GM21717 (cell line): ENCODE measurements at regions not wholly inside any gene's neighbourhood (a gene's known extent, or its start where the extent isn't known, plus 50 kb on each side); places are given as distances from the start of the nearest gene placed in this dataset.

Experiments
- ATAC-seq: cut with Tn5 transposase; IDR thresholded peaks from one replicate; pipeline ENCODE4 v1.9.1; 2021; ENCODE audit warnings: mild to moderate bottlenecking, moderate library complexity; ENCODE audit not compliant: unreplicated experiment

DNA sequence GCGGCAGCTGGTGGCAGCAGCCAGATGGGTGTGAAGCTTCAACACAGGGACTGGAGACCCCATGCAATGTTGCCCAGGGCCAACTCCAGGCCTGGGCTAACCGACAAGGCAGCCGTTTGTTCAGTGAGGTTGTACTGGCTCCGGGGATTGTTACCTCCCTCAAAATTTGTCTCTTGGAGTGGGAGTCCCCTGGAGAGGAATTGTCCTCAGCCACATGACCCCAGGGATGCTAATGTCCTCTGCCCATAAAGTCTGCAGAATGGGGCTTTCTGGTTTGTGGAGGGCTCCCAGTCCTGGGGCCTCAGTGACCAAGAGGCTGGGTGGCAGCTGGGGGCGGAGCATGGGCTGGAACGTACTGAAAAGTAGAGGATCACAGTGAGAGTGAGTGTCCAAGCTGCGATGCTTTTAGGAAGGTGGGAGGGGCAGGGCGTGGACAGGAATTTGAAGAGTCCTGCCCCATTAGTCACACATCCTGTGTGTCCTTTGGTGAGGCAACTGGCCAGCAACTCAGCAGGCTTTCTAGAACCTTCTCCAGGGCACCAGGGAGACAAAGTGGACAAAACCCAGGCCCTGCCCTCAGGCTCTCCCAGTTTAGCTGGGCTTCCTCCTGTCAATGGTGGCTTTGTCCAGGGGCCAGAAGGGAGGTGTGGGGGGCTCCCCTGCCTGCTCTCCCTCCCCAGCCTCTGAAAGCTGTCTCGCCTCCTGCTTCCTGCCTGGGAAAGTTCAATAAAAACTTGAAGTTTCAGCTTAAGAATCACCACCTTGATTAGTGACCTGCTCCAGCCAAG lies 114.0 kb downstream of the NSG2 start:
- ATAC-seq: no peak

DNA sequence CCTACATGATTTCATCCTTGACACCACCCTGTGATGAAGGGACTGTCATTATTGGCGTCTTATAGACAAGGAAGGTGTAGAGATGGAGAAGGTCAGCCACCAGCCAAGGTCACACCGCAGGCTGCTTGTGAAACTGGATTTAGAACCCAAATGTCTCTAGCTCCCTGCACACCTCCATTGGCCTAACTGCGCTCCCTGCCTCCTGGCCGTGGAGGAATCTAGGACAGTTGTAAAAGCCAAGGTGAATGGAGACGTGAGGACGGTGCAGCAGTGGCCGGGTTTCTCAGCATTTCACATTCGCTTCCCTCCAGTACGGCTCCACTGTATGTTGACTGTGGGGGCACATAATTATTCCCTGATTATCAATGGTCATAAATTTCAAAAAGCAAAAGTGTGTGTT lies 119.9 kb downstream of the NSG2 start:
- no peak for ATAC-seq

DNA sequence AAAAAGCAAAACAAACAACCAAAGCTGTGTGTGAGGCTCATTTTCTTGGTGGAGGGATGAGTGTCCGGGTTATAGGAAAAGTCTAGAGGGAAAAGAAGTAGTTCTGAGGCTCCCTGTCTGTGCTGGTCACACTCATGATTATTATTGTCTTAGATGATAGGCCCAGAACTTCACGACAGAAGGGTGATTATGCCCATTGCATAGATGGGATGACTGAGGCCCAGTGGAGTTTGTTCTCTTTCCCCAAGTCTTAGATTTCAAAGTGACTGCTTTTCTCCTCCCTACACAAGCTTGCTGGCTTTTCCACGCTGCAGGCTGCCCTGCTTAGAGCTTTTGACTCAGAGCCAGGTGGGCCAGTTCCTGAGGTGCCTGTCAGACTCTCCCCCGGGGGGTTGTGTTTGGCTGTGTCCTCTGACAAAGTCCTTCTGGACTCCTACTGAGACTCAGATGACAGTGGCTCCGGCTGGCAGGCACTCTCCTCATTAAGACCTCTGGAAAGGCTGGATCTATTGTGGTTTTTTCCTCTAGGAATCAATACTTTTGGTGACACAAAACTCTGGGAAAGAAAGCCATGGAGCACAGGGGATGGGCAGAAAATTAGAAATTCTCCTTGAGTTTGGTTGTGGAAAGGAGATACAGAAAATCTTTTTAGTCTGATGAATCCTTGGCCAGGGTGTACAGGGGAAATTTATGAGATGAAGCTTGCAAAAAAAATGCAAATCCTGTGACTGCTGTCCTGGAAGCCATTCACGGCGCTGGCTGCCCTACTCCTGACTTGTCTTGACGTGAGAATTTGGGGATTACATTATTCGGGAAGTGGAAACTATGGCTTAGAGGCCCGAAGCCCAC lies 120.9 kb downstream of the NSG2 start:
- no peak for ATAC-seq

DNA sequence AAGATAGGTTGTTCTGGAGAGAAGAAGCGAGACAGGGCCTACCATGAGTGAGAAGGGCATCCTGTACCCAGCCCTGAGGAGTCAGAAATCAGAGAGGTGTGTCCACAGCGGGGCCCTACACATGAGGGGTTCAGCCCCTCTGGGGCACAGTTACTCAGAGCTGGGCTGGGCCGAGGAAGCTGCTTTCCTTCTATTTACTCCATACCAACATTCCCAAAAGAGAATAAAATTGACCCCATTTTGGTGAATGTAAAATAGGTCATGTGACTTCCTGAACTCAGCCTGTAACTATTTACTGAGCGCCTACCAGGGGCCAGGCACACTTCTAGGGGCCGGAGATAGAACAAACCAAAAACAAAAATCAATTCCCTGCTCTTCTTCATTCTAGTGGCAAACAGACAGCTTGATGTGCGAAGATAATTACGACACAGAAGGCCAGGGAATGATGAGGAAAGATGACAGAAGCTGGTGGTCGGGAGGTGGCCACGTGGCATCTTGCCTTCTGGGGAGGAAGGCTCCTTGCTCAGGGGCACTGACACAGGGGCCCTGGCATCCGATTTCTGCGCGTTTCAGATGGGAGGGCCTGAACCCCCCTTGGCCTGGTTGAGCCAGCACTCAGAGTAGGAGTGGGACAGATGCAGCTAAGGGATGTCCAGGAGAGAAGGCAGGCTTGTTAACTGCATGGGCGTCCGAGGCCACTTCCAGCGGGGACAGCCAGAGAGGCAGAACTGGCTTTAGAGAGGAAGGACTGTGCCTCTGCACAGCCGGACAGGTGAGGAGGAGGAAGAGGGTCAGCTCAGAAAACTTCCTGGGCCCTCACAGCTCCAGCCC lies 121.8 kb downstream of the NSG2 start:
- ATAC-seq: no peak

DNA sequence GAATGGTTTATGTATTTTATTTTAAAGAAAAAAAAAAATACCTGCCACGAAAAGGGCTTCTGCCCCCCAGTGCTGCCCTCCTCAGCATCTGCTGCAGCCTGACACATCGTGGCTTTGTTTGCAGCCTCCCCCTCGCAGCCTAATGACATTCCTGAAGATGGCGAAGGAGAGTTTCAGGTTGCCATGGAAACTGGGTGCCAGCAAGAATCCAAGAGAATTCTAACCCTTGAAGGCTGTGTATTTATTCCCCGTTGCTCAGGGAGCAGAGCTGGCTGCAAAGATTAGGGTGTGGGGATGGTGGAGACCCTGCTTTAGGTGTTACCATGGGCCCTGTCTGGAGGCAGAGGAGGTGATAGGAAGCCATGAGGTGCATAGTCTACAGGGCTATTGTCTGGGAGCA lies 126.6 kb downstream of the NSG2 start:
- no peak for ATAC-seq

DNA sequence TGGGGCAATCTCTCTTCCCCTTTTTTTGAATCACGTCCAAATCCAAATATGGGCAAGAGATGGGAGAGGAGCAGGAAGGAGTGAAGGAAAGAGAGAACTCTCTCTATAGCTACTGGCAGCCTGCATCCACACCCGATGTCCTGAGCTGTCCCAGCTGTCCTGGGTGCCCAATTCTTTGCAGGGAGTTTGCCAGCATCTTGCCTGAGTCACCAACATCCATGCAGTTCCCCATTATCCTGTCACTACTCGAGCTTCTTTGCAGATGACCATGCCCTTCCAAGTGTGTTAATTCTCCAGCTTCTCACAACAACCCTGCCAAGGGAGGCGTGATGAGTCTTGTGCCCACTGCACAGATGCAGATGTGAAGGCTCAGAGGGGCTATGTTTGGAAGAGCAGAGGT lies 127.1 kb downstream of the NSG2 start:
- no peak for ATAC-seq

DNA sequence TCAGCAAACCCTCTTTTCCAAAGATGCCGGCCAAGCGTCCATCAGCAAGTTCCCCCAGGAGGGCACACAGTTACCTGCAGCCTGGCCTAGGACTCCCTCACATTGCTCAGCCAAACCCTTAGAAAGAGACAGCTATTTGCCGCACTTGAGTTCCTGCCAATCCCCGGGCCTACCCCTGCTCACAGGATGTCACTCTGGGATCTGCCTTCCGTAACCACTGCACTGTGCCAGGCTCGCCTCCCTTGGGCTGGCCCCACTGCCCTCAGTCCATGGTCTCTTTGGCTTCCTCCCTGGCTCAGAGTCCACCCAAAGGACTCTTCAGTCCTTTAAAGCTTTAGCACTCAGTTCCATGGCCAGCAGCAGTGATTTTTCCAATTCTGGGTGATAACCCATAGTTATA lies 128.3 kb downstream of the NSG2 start:
- ATAC-seq: no peak

DNA sequence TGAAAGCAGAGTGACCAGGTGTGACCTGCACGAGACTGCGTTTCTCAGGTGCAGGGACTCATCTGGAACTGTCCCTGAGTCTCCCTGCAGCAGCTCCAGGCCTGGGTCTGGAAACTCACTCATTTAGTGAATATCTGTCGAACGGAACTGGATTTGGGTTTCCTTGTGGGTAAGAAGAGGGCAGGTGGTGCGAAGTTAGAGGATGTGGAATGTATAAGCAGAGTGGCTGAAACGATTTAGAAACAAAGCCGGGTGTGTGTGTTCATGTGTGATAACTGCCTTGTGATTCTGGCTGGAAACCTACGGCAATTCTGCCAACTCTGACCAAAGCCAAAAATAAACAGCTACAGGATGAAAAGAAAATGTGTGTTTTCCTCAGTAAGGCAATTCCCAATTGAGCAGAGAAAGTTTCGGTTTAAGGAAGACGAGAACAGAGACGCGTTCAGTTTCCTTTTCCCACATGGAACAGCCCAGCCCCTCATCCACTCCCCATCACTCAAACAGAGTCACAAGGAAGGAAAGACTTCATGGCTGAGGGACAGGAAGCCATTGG lies 130.3 kb downstream of the NSG2 start:
- no peak for ATAC-seq

DNA sequence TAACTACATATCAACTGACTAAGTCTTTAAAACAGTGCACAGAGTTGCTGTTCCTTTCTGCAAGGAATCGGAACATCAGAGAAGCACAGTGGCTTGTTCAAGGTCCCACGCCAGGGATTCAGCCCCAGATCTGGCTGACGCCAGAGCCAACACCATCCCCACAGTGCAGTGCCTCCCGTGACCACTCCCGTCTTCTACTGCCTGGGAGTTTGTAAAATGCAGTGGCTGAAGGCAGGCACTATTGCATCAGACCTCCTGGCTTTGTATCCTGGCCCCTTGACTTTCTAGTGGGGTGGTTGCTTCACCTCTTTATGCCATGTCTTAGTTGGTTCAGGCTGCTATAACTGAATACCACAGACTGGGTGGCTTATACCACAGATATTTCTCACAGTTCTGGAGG lies 131.0 kb downstream of the NSG2 start:
- no peak for ATAC-seq

DNA sequence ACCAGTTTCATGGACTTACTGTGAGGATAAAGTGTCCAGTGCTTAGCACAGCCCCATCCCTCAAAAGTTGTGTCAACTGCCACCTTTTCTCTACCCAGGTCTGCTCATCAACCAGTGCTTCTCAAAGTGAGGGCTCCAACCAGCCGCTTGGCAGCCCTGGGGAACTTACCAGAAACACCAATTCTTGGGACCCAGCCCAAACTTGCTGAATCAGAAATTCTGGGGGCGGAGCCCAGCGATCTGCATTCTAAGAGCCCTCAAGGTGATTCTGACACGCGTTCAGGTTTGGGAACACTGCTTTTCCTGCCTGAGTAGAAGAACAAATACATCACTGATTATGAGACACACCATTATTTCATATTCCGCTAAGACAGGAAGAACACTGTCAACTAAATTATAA lies 132.0 kb downstream of the NSG2 start:
- ATAC-seq: no peak

DNA sequence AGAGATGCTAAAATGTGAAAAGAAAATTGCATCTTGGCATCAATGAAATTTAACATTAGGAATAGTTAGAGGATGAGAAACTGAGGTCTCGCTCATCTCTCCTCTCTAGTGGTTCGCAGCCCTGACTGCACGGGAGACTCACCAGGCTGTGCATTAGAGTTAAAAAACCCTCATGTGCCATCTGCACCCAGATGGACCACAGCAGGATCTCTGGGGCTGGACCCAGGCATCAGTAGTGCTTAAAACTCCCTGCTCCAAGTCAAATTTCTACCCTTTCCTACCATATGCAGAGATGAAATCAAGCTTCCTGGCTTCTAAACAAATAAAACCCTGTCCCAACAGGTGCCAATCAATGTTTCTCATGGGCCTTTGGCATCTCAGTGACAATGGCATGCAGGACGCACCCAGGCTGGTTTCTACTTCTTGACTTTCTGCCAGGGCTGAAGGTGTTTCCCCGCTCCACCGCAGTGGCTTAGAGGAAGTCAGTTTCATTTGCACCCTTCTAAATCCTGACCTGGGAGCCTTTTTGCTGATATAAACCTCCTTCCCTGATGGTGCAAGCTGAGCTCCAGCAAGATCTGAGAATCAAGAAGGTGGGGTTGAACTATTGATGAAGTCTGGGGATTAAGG lies 132.6 kb downstream of the NSG2 start:
- ATAC-seq: no peak

DNA sequence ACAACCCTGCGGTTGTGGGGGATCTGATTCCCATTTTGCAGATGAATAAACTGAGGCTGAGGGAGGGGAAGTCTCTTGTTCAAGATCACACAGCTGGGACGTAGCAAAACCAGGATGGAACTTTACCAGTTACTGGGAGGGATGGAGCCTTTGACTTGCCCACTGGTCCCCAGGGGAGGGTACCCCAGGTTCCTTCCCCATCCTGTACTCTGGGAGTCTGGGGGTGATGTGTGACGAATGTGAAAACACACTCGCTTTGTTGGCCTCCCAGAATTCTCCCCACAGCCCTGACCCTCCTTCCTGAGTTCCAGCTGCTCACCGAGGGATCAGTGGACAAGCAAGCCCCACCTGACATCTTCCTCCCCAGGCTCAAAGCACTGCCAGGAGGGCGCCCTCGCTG lies 135.1 kb downstream of the NSG2 start:
- ATAC-seq: no peak

DNA sequence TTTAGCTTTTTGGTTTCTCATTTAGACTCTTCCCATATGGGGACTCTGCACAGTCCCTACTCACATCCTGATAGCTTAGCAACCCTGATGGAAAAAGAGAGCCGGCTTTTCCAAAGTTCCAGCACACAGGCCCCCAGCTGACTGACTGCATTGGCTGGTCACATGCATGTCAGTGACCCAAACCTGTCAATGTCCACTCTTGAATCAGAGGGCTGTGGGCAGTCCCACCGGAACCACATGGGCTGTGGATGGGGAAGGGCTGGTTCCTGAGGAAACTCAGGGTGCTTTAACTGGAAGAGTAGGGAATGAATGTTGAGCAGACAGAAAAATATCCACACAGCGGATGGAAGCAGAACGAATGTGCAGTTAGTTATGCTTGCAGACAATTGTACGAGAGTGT lies 136.6 kb downstream of the NSG2 start:
- no peak for ATAC-seq

DNA sequence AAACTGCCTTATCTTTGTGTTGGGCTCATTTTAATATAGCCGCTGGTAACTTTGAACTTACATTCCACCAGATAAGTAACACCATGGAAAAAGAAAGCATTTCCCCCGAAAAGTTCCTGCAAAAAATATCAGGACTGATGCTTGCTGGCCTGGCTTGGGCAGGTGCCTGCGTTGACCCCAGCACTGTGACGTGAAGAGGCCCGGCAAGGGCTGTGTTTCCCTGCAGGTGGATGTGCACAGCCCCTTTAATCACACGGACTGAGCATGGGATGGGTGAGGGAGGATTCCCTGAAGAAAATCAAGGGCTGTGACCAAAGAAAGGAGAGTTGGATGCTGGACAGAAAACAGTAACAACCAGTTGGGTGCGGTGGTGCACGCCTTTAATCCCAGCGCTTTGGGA lies 138.2 kb downstream of the NSG2 start:
- no peak for ATAC-seq

DNA sequence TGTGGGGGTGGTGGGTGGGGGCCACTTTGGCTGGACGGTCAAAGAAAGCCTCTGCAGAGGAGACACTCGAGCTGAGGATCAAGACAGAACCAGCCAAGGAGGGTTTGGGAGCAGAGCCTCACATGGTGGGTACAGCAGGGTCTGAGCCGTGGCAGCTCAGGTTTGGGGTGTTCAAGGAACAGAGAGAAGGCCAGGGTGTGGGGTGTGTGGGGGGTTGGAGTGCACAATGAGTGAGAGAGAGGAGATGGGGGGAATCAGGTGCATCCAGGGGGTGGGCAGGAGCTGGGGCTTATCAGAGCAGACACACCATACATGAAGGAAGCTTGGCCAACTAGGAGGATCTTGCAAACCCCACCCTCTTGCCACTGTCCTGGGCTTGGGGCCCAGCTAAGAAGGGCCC lies 140.0 kb downstream of the NSG2 start:
- no peak for ATAC-seq

DNA sequence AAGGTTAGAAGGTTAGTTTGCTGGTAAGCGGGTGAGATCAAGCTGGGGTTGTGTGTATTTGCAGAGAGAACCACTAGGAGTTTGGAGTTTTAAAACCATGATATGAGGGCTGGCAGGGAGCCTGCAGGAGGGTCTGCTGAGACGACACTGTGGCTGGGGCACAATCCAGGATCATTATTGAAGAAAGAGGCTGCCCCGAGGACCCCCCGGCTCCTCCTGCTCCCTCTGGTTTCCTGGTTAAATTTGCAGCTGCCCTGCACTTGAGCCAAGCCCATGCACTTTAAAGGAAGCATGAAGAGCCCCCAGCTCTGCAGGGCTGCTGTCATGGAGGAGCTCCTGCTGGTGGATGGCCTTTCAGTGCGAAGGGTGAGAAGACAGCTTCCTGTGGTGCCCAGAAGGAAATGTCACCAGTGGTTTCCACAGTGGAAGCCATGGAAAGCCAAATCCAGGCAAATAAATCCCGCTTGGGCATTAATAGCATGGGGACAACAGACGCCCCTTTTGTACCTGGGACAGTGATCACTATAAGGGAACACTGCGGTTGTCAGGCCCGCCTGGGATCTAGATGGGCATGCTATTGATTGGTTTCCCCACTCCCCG lies 140.7 kb downstream of the NSG2 start:
- ATAC-seq: no peak

DNA sequence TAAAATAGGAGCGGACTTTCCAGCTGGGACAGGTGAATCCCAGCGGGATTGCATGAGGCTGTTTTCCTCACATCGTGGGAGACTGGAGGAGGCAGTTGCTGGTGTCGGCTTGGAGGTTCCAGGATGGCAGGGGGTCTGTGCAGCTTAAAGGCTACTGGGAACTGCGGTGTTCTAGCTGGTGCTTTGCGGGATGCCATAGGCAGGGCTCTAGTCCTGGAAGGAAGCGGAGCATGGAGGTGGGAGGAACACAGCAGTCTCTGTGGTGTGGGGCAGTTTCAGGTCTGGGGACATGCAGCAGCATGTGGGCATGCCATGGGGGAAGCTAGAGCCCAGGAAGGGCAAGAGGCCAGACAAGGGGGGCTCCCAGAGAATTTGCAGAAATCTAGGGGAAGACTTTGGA lies 141.5 kb downstream of the NSG2 start:
- ATAC-seq: no peak

DNA sequence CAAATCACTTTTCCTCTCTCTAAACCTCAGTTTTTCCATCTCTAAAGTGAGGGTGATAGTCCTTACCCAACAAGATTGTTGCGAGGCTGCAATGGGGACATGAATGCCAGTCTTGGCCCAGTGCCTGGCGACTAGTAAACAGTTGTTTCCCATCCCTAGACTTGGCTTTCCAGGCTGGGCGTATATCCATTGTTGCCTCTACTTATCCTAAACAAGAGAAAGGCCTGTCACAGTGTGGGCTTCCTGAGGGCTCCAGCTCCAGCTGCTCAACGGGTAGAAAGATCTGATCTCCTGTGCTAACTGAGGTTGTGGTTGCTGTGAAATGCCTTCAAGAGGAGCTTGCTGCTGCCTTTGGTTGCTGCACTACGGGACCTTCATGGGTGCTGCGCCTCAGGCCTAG lies 142.0 kb downstream of the NSG2 start:
- no peak for ATAC-seq

DNA sequence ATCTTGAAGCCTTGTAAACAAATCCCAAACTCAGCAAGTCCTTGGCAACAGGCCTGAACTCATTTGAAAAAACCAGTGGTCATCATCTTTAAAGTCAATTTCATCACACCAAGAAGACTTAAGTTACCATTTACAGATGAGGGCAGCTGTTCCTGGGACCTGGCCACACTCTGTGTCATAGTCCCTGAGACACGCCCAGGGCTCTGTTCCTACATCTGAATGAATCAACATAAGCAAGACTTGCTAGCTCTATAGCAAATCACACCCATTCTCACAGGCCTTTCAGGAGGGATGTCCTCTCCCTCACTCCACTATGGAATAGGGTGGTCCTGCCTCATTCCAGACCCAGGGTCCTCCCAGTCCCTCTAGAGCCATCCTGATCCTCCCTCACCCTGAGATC lies 142.8 kb downstream of the NSG2 start:
- ATAC-seq: no peak
